ENCODE measurements at regions not wholly inside any gene's neighbourhood (a gene's known extent, or its start where the extent isn't known, plus 50 kb on each side); places are given as distances from the start of the nearest gene placed in this dataset.

- Mint-ChIP-seq H3K9me3 (peaks cover 0 to 12% (median 2%) of the 10 kb centered on the region in 7 donors), H3K36me3 (no peaks in the 10 kb centered on the region), H3K27me3 (no peaks in the 10 kb centered on the region), H3K4me3 (no peak overlapping the region), H3K27ac (no peak overlapping the region), H3K4me1 (no peaks in the 10 kb centered on the region)
- H3K4me3 ChIP-seq (ENCODE audit: low read depth, low read length), result no peak overlapping the region
- no peaks in the 10 kb centered on the region for H3K27me3 ChIP-seq (ENCODE audit: control insufficient read depth, insufficient read depth, low read length)
- H3K27ac ChIP-seq (ENCODE audit: insufficient read depth, low read length, poor library complexity, severe bottlenecking), result no peak overlapping the region
- DNase-seq (no peak), ATAC-seq (ENCODE audit: low read depth in 2 of 2) (no peak)
- H3K36me3 ChIP-seq (ENCODE audit: control insufficient read depth, insufficient read depth, low read length), result no peaks in the 10 kb centered on the region
- no peaks in the 10 kb centered on the region for H3K9me3 ChIP-seq (ENCODE audit: control insufficient read depth in 2 of 2, low read length in 2 of 2)
- H3K4me1 ChIP-seq (ENCODE audit: control insufficient read depth, insufficient read depth, low read length, poor library complexity, severe bottlenecking), result no peaks in the 10 kb centered on the region
These were observed 218.8 kb upstream of the ADRA1B start for GRCh38 chr5:159697530-159697929.

GRCh38 chr5:159698322-159698721, 218.0 kb upstream of the ADRA1B start:
- Mint-ChIP-seq H3K4me3 (no peak overlapping the region), H3K4me1 (no peaks in the 10 kb centered on the region), H3K36me3 (no peaks in the 10 kb centered on the region), H3K27ac (no peak overlapping the region), H3K27me3 (no peaks in the 10 kb centered on the region), H3K9me3 (peaks cover 0 to 12% (median 2%) of the 10 kb centered on the region in 7 donors)
- Histone ChIP-seq H3K9me3 (ENCODE audit: control insufficient read depth in 2 of 2, low read length in 2 of 2) (no peaks in the 10 kb centered on the region), H3K4me1 (ENCODE audit: control insufficient read depth, insufficient read depth, low read length, poor library complexity, severe bottlenecking) (no peaks in the 10 kb centered on the region), H3K27ac (ENCODE audit: insufficient read depth, low read length, poor library complexity, severe bottlenecking) (no peak overlapping the region), H3K36me3 (ENCODE audit: control insufficient read depth, insufficient read depth, low read length) (no peaks in the 10 kb centered on the region), H3K4me3 (ENCODE audit: low read depth, low read length) (no peak overlapping the region), H3K27me3 (ENCODE audit: control insufficient read depth, insufficient read depth, low read length) (no peaks in the 10 kb centered on the region)
- ATAC-seq (ENCODE audit: low read depth in 2 of 2) (no peak), DNase-seq (no peak)

- H3K27ac Mint-ChIP-seq, result no peak overlapping the region
- H3K27me3 Mint-ChIP-seq, result peaks cover 5% of the 10 kb centered on the region
These were observed 216.3 kb upstream of the ADRA1B start for GRCh38 chr5:159700016-159700415.

GRCh38 chr5:159702301-159702700, 214.0 kb upstream of the ADRA1B start:
- Histone ChIP-seq H3K9me3 (ENCODE audit: control insufficient read depth in 2 of 2, low read length in 2 of 2) (no peaks in the 10 kb centered on the region), H3K27ac (ENCODE audit: insufficient read depth, low read length, poor library complexity, severe bottlenecking) (no peak overlapping the region), H3K4me3 (ENCODE audit: low read depth, low read length) (no peak overlapping the region), H3K4me1 (ENCODE audit: control insufficient read depth, insufficient read depth, low read length, poor library complexity, severe bottlenecking) (no peaks in the 10 kb centered on the region), H3K36me3 (ENCODE audit: control insufficient read depth, insufficient read depth, low read length) (no peaks in the 10 kb centered on the region), H3K27me3 (ENCODE audit: control insufficient read depth, insufficient read depth, low read length) (peaks cover 1% of the 10 kb centered on the region)
- ATAC-seq (ENCODE audit: low read depth in 2 of 2) (no peak), DNase-seq (no peak)
- H3K4me1 Mint-ChIP-seq, result no peaks in the 10 kb centered on the region
- peaks cover 5% of the 10 kb centered on the region for H3K27me3 Mint-ChIP-seq
- H3K4me3 Mint-ChIP-seq, result no peak overlapping the region
- H3K9me3 Mint-ChIP-seq, result peaks cover 0 to 6% (median 0%) of the 10 kb centered on the region in 7 donors
- no peak overlapping the region for H3K27ac Mint-ChIP-seq
- no peaks in the 10 kb centered on the region for H3K36me3 Mint-ChIP-seq

More at GRCh38 chr5:159700016-159700415, 216.3 kb upstream of the ADRA1B start:
- H3K4me1 ChIP-seq (ENCODE audit: control insufficient read depth, insufficient read depth, low read length, poor library complexity, severe bottlenecking), result no peaks in the 10 kb centered on the region
- ATAC-seq (ENCODE audit: low read depth in 2 of 2) (no peak), DNase-seq (no peak)
- H3K9me3 Mint-ChIP-seq, result peaks cover 0 to 6% (median 0%) of the 10 kb centered on the region in 7 donors
- H3K4me3 Mint-ChIP-seq, result no peak overlapping the region
- no peak overlapping the region for H3K27ac ChIP-seq (ENCODE audit: insufficient read depth, low read length, poor library complexity, severe bottlenecking)
- no peaks in the 10 kb centered on the region for H3K36me3 Mint-ChIP-seq
- no peaks in the 10 kb centered on the region for H3K4me1 Mint-ChIP-seq
- H3K4me3 ChIP-seq (ENCODE audit: low read depth, low read length), result no peak overlapping the region
- peaks cover 1% of the 10 kb centered on the region for H3K27me3 ChIP-seq (ENCODE audit: control insufficient read depth, insufficient read depth, low read length)
- H3K36me3 ChIP-seq (ENCODE audit: control insufficient read depth, insufficient read depth, low read length), result no peaks in the 10 kb centered on the region
- no peaks in the 10 kb centered on the region for H3K9me3 ChIP-seq (ENCODE audit: control insufficient read depth in 2 of 2, low read length in 2 of 2)

- Mint-ChIP-seq H3K27me3 (peaks cover 5% of the 10 kb centered on the region), H3K4me1 (no peaks in the 10 kb centered on the region), H3K9me3 (peaks cover 0 to 6% (median 2%) of the 10 kb centered on the region in 7 donors), H3K4me3 (no peak overlapping the region), H3K36me3 (no peaks in the 10 kb centered on the region), H3K27ac (no peak overlapping the region)
- no peak overlapping the region for H3K27ac ChIP-seq (ENCODE audit: insufficient read depth, low read length, poor library complexity, severe bottlenecking)
- peaks cover 1% of the 10 kb centered on the region for H3K27me3 ChIP-seq (ENCODE audit: control insufficient read depth, insufficient read depth, low read length)
- ATAC-seq (ENCODE audit: low read depth in 2 of 2) (no peak), DNase-seq (no peak)
- no peaks in the 10 kb centered on the region for H3K36me3 ChIP-seq (ENCODE audit: control insufficient read depth, insufficient read depth, low read length)
- no peak overlapping the region for H3K4me3 ChIP-seq (ENCODE audit: low read depth, low read length)
- H3K4me1 ChIP-seq (ENCODE audit: control insufficient read depth, insufficient read depth, low read length, poor library complexity, severe bottlenecking), result no peaks in the 10 kb centered on the region
- H3K9me3 ChIP-seq (ENCODE audit: control insufficient read depth in 2 of 2, low read length in 2 of 2), result peaks cover 0 to 1% of the 10 kb centered on the region in 2 experiments
These were observed 213.5 kb upstream of the ADRA1B start for GRCh38 chr5:159702826-159703225.

- H3K4me3 Mint-ChIP-seq, result no peak overlapping the region
- Histone ChIP-seq H3K4me1 (ENCODE audit: control insufficient read depth, insufficient read depth, low read length, poor library complexity, severe bottlenecking) (no peaks in the 10 kb centered on the region), H3K4me3 (ENCODE audit: low read depth, low read length) (no peak overlapping the region), H3K9me3 (ENCODE audit: control insufficient read depth in 2 of 2, low read length in 2 of 2) (peaks cover 0 to 3% of the 10 kb centered on the region in 2 experiments), H3K27me3 (ENCODE audit: control insufficient read depth, insufficient read depth, low read length) (peaks cover 3% of the 10 kb centered on the region), H3K27ac (ENCODE audit: insufficient read depth, low read length, poor library complexity, severe bottlenecking) (no peak overlapping the region), H3K36me3 (ENCODE audit: control insufficient read depth, insufficient read depth, low read length) (no peaks in the 10 kb centered on the region)
- no peak for DNase-seq
- no peaks in the 10 kb centered on the region for H3K4me1 Mint-ChIP-seq
- no peak for ATAC-seq (ENCODE audit: low read depth in 2 of 2)
- H3K27ac Mint-ChIP-seq, result no peak overlapping the region
- H3K36me3 Mint-ChIP-seq, result no peaks in the 10 kb centered on the region
- H3K27me3 Mint-ChIP-seq, result peaks cover 5% of the 10 kb centered on the region
- peaks cover 0 to 7% (median 2%) of the 10 kb centered on the region in 7 donors for H3K9me3 Mint-ChIP-seq
These were observed 212.1 kb upstream of the ADRA1B start for GRCh38 chr5:159704160-159704559.

- Histone ChIP-seq H3K36me3 (ENCODE audit: control insufficient read depth, insufficient read depth, low read length) (no peaks in the 10 kb centered on the region), H3K4me1 (ENCODE audit: control insufficient read depth, insufficient read depth, low read length, poor library complexity, severe bottlenecking) (no peaks in the 10 kb centered on the region), H3K27me3 (ENCODE audit: control insufficient read depth, insufficient read depth, low read length) (peaks cover 3% of the 10 kb centered on the region), H3K9me3 (ENCODE audit: control insufficient read depth in 2 of 2, low read length in 2 of 2) (peaks cover 0 to 3% of the 10 kb centered on the region in 2 experiments), H3K27ac (ENCODE audit: insufficient read depth, low read length, poor library complexity, severe bottlenecking) (no peak overlapping the region), H3K4me3 (ENCODE audit: low read depth, low read length) (no peak overlapping the region)
- DNase-seq (no peak), ATAC-seq (ENCODE audit: low read depth in 2 of 2) (no peak)
- peaks cover 5% of the 10 kb centered on the region for H3K27me3 Mint-ChIP-seq
- H3K36me3 Mint-ChIP-seq, result no peaks in the 10 kb centered on the region
- no peak overlapping the region for H3K4me3 Mint-ChIP-seq
- H3K27ac Mint-ChIP-seq, result no peak overlapping the region
- H3K9me3 Mint-ChIP-seq, result peaks cover 0 to 7% (median 2%) of the 10 kb centered on the region in 7 donors
- no peaks in the 10 kb centered on the region for H3K4me1 Mint-ChIP-seq
These were observed 210.3 kb upstream of the ADRA1B start for GRCh38 chr5:159705948-159706347.

GRCh38 chr5:159708090-159708489, 208.2 kb upstream of the ADRA1B start:
- H3K4me1 Mint-ChIP-seq, result no peaks in the 10 kb centered on the region
- no peak overlapping the region for H3K27ac Mint-ChIP-seq
- no peaks in the 10 kb centered on the region for H3K36me3 ChIP-seq (ENCODE audit: control insufficient read depth, insufficient read depth, low read length)
- ATAC-seq (ENCODE audit: low read depth in 2 of 2), result no peak
- no peaks in the 10 kb centered on the region for H3K4me1 ChIP-seq (ENCODE audit: control insufficient read depth, insufficient read depth, low read length, poor library complexity, severe bottlenecking)
- no peak for DNase-seq
- peaks cover 0 to 7% (median 2%) of the 10 kb centered on the region in 7 donors for H3K9me3 Mint-ChIP-seq
- H3K4me3 ChIP-seq (ENCODE audit: low read depth, low read length), result no peak overlapping the region
- H3K27me3 Mint-ChIP-seq, result peaks cover 5% of the 10 kb centered on the region
- H3K9me3 ChIP-seq (ENCODE audit: control insufficient read depth in 2 of 2, low read length in 2 of 2), result peaks cover 0 to 3% of the 10 kb centered on the region in 2 experiments
- H3K36me3 Mint-ChIP-seq, result no peaks in the 10 kb centered on the region
- no peak overlapping the region for H3K27ac ChIP-seq (ENCODE audit: insufficient read depth, low read length, poor library complexity, severe bottlenecking)
- H3K27me3 ChIP-seq (ENCODE audit: control insufficient read depth, insufficient read depth, low read length), result peaks cover 5% of the 10 kb centered on the region
- H3K4me3 Mint-ChIP-seq, result no peak overlapping the region

All from CD4-positive, CD25-positive, alpha-beta regulatory T cell (primary cell).